ENCODE measurements at regions not wholly inside any gene's neighbourhood (a gene's known extent, or its start where the extent isn't known, plus 50 kb on each side); places are given as distances from the start of the nearest gene placed in this dataset.

DNA sequence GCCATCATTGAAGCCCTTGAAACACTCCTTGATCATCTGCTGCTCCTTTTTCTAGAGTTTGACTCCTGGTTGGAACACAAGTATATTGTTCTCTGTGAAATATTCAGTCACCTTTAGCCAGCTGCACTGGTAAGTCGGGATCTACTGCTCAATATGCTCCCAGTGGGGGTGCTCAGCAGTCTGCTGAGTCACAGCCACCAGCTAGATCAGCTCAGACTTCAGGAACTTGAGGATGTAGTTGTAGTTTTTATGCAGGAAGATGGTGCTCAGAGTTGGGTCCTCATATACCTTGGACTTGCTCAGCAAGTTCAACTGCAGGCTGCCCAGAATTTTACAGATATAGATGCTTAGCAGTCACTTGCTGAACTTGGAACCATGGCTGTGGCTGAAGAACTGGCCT is 202.5 kb upstream of the RPL34 start:
- no peak overlapping the region for H3K9ac ChIP-seq (ENCODE audit: low read length)
- TF ChIP-seq, protein P1, sequence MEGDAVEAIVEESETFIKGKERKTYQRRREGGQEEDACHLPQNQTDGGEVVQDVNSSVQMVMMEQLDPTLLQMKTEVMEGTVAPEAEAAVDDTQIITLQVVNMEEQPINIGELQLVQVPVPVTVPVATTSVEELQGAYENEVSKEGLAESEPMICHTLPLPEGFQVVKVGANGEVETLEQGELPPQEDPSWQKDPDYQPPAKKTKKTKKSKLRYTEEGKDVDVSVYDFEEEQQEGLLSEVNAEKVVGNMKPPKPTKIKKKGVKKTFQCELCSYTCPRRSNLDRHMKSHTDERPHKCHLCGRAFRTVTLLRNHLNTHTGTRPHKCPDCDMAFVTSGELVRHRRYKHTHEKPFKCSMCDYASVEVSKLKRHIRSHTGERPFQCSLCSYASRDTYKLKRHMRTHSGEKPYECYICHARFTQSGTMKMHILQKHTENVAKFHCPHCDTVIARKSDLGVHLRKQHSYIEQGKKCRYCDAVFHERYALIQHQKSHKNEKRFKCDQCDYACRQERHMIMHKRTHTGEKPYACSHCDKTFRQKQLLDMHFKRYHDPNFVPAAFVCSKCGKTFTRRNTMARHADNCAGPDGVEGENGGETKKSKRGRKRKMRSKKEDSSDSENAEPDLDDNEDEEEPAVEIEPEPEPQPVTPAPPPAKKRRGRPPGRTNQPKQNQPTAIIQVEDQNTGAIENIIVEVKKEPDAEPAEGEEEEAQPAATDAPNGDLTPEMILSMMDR (IDR thresholded peaks at IDR 0.05; ENCODE audit: insufficient read depth, low read length, poor library complexity, severe bottlenecking): no peak
- TF ChIP-seq EZH2phosphoT487 (conservative IDR thresholded peaks at IDR 0.05; ENCODE audit: low read length): no peak
- no peak overlapping the region for H2AFZ ChIP-seq (ENCODE audit: low read depth, low read length, severe bottlenecking)
- no peaks in the 10 kb centered on the region for H3K27me3 ChIP-seq (ENCODE audit: low read length)
- no peaks in the 10 kb centered on the region for H3K79me2 ChIP-seq (ENCODE audit: insufficient read depth, low read length)
- no peak overlapping the region for H3K4me2 ChIP-seq (ENCODE audit: low read depth, low read length, poor library complexity, severe bottlenecking)
- H3K36me3 ChIP-seq (ENCODE audit: low read length): no peaks in the 10 kb centered on the region
- no peak overlapping the region for H3K4me3 ChIP-seq (ENCODE audit: insufficient read depth, low read length, poor library complexity, severe bottlenecking)
- no peaks in the 10 kb centered on the region for H3F3A ChIP-seq (ENCODE audit: insufficient read depth)
- H4K20me1 ChIP-seq (ENCODE audit: low read depth, low read length): no peaks in the 10 kb centered on the region
- H3K27ac ChIP-seq (ENCODE audit: low read depth, low read length): no peak overlapping the region
- no peaks in the 10 kb centered on the region for H3K9me2 ChIP-seq (replicated peaks; ENCODE audit: insufficient read depth, low read length)
- no peaks in the 10 kb centered on the region for H3K9me3 ChIP-seq (ENCODE audit: insufficient read depth, low read length)

DNA sequence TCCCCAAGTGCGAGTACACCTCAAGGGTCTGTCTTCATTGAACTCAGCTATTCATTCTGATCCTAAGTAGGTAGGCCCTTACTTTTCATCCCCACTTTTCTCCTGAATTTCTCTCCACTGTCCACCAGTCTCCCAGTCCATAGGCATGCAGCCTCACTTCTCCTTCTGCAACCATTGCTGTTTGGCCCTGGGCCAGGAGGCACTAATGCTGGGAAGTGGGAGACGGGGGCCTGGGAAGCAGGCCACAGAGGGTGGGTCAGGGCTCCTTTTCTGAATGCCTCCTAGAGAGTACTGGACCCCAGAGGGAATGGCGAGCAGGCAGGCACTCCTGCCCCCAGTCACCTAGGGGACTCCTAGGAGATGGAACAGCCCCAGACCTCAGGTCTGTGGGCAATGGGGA is 203.5 kb upstream of the RPL34 start:
- Histone ChIP-seq H2AFZ (ENCODE audit: low read depth, low read length, severe bottlenecking) (no peak overlapping the region), H3K9ac (ENCODE audit: low read length) (no peak overlapping the region), H3K27ac (ENCODE audit: low read depth, low read length) (no peak overlapping the region)

GRCh38 chr4:108415389-108415788 is 205.0 kb upstream of the RPL34 start:
- H3K79me2 ChIP-seq (ENCODE audit: insufficient read depth, low read length): no peaks in the 10 kb centered on the region
- no peak overlapping the region for H3K4me3 ChIP-seq (ENCODE audit: insufficient read depth, low read length, poor library complexity, severe bottlenecking)
- no peak overlapping the region for H3K4me2 ChIP-seq (ENCODE audit: low read depth, low read length, poor library complexity, severe bottlenecking)
- H3K9me3 ChIP-seq (ENCODE audit: insufficient read depth, low read length): no peaks in the 10 kb centered on the region
- no peaks in the 10 kb centered on the region for H3K36me3 ChIP-seq (ENCODE audit: low read length)
- H2AFZ ChIP-seq (ENCODE audit: low read depth, low read length, severe bottlenecking): no peak overlapping the region
- H3F3A ChIP-seq (ENCODE audit: insufficient read depth): no peaks in the 10 kb centered on the region
- no peak overlapping the region for H3K9ac ChIP-seq (ENCODE audit: low read length)
- H3K9me2 ChIP-seq (replicated peaks; ENCODE audit: insufficient read depth, low read length): no peaks in the 10 kb centered on the region
- TF ChIP-seq EZH2phosphoT487 (conservative IDR thresholded peaks at IDR 0.05; ENCODE audit: low read length): no peak
- TF ChIP-seq, protein P1 (IDR thresholded peaks at IDR 0.05; ENCODE audit: insufficient read depth, low read length, poor library complexity, severe bottlenecking): no peak
- no peaks in the 10 kb centered on the region for H4K20me1 ChIP-seq (ENCODE audit: low read depth, low read length)
- H3K27ac ChIP-seq (ENCODE audit: low read depth, low read length): no peak overlapping the region
- H3K27me3 ChIP-seq (ENCODE audit: low read length): no peaks in the 10 kb centered on the region

More for the DNA sequence above, 203.5 kb upstream of the RPL34 start:
- H3F3A ChIP-seq (ENCODE audit: insufficient read depth): no peaks in the 10 kb centered on the region
- no peaks in the 10 kb centered on the region for H3K27me3 ChIP-seq (ENCODE audit: low read length)
- TF ChIP-seq, protein P1 (IDR thresholded peaks at IDR 0.05; ENCODE audit: insufficient read depth, low read length, poor library complexity, severe bottlenecking): no peak
- no peak for TF ChIP-seq EZH2phosphoT487 (conservative IDR thresholded peaks at IDR 0.05; ENCODE audit: low read length)
- no peaks in the 10 kb centered on the region for H3K79me2 ChIP-seq (ENCODE audit: insufficient read depth, low read length)
- no peak overlapping the region for H3K4me3 ChIP-seq (ENCODE audit: insufficient read depth, low read length, poor library complexity, severe bottlenecking)
- H3K4me2 ChIP-seq (ENCODE audit: low read depth, low read length, poor library complexity, severe bottlenecking): no peak overlapping the region
- no peaks in the 10 kb centered on the region for H3K36me3 ChIP-seq (ENCODE audit: low read length)
- no peaks in the 10 kb centered on the region for H3K9me2 ChIP-seq (replicated peaks; ENCODE audit: insufficient read depth, low read length)
- H4K20me1 ChIP-seq (ENCODE audit: low read depth, low read length): no peaks in the 10 kb centered on the region
- no peaks in the 10 kb centered on the region for H3K9me3 ChIP-seq (ENCODE audit: insufficient read depth, low read length)

Measured in SU-DHL-6 (cell line).